NT2/D1 (cell line): ENCODE measurements at regions not wholly inside any gene's neighbourhood (a gene's known extent, or its start where the extent isn't known, plus 50 kb on each side); places are given as distances from the start of the nearest gene placed in this dataset.

Source experiments
- SUZ12 ChIP-seq: IDR thresholded peaks from 2 replicates; pipeline ENCODE4 v1.6.1; 2011; ENCODE audit not compliant: insufficient read length, insufficient read depth; ENCODE audit errors: extremely low read depth
- YY1 ChIP-seq: IDR thresholded peaks from 2 replicates; pipeline ENCODE4 v1.6.1; 2011; ENCODE audit not compliant: insufficient read length, insufficient read depth
- ZNF274 ChIP-seq: IDR thresholded peaks from 2 replicates; pipeline ENCODE4 v1.6.1; 2011; ENCODE audit warnings: mild to moderate bottlenecking, low read depth, low read length

GRCh38 chr16:76199681-76200220 lies 77.5 kb upstream of the CNTNAP4 start:
- TF ChIP-seq YY1 (no peak), SUZ12 (no peak), ZNF274 (no peak)
